Fibroblast of skin of left quadriceps (primary cell): ENCODE measurements at regions not wholly inside any gene's neighbourhood (a gene's known extent, or its start where the extent isn't known, plus 50 kb on each side); places are given as distances from the start of the nearest gene placed in this dataset.
"Not testable (repeated sequence)": the region's sequence is repeated elsewhere in the genome, so short reads cannot be mapped to it uniquely, and the experiment has no call there.

ENCODE experiments used
- DNase-seq, 2 experiments: peaks; one replicate each; pipeline ENCODE4 v3.0.0-alpha.2; 2013; ENCODE audit warnings: low read depth in 2 of 2

GRCh38 chr13:111501596-111502535 lies 181.4 kb downstream of the TEX29 start:
- not testable (repeated sequence) for DNase-seq

DNA sequence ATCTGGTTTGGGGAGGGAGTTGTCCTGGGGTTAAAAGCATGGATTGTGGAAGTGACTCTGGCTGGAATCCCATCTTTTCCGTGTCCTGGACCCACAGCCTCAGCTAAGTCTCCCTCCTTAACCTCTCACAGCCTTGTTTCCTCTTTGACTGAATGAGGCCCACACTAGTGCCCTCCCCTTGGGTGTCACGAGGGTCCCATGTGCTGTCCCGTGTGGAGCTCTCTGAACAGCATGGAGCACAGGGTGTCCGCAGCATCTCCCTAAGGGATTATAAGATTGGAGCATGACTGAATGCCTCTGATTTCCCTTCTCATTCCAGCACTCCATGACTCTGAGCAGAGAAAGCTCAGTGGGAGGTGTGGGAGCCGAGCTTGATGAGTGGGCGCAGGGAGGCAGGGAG lies 182.5 kb downstream of the TEX29 start:
- no peak for DNase-seq

- DNase-seq, result no peak
Observed at GRCh38 chr13:111503376-111503775, 182.9 kb downstream of the TEX29 start.

DNA sequence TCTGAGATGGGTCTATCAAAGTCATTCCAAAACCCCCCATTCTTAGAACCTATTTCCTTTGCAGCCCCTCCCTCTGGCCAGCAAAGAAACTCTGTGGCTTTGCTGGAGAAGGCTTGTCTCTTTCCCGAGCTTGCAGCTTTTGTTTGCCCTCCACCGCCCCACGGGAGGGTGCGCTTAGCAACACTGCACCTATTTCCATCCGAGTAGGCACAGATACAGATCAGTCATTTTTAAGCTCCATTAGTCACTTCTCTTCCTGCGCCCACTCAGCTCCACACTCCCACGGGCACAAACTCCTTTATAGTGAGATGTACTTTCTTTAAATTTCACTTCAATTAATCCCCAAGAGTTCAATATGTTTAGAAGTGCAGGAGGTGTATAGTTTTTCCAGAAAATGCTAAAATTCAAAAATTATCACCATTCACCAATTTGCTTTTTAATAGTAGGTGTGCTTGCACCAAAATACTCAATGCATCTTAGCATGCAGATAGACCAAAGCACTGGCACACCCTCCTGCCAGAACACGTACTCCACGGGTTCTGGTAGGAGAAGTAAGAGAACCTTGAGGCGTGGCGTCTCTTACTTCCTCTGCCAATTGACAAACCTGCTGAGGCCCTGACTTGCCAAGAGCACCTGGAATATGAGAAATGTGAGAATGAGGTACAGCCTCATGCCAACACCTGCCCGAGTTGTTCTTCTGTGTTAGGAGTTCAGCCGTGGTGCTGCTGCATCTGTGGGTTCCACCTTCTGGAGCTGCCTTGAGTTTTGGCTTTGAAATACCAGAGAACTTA lies 183.7 kb downstream of the TEX29 start:
- no peak for DNase-seq

DNA sequence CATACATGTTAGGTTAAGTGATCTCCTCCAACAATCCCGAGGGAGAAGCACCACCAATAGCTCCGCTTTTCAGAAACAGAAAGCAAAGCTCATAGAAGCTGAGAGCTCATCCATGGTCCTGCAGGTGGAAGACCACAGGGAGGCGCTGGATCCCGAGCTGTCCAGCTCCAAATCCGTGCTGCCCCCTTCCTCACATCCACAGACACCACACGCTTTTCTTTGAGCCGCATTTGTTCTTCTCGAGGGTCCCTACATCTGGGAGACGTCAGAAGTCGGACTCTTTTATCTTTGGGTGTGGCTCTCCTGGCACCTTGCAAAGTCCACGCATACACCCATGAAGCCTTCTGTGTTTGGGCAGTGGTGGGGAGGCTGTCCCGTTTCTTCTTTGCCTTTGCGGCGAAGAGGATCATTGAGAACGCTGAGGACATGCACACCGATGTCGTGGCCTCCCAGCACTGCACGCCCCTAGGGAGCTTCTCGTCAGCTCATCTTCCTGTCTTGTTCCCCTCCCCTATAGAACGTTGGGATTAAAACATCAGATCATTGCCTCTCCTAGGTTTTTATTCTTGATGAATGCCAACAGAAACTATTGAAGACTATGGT lies 184.8 kb downstream of the TEX29 start:
- DNase-seq, result no peak

- DNase-seq, result no peak
Observed at GRCh38 chr13:111506125-111506524, 185.7 kb downstream of the TEX29 start.

DNA sequence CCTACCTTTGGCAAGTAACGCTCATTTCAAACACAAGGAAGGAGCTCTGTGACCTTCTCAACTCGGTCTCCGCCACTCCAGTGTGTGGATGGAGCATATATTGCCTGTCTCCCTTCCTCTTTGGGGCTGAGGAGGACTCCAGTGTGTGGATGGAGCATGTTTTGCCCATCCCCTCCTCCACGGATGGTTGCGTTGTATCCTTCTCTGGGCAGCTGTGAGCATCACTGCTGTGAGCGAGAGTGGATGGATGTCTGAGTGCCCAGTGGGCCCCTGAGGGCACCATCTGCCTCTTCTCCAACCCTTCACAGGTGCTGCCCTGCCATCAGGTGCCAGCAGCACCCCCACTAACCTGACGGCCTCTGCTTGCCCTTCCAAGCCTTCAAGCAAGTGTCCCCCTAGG lies 186.2 kb downstream of the TEX29 start:
- DNase-seq, result no peak

DNA sequence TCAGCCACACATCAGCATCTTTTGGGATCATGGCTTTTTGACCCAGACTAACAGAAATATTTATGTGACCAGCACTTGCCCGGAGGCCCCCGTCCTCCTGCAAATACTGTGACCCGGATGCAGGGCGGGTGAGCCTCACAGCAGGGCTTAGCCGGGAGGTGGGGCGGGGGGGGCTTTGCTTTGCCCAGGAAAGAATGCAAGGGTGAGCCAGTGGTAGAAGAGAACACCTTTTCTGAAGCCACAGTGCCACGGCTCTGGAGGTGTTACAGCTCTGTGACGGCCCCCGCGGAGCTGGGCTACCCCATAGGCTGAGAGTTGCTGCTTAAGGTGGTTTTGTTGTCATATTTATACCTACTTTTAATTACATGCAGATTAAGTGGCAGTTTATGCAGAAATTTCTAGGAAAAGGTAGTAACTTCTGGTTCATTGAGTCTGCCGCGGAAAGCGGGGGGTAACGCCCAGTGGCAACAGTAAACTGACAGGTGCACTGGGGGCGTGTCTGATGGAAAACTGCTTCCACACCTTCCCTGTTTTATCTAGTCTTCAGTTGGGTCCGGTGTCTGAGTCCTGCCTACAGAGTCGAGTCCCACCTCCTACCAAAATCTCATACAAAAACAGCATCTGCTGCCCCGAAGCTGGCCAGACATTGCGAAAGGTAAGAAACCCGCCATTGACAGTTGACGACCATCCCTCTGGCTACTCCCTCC lies 187.9 kb downstream of the TEX29 start:
- no peak for DNase-seq

GRCh38 chr13:111508902-111509509 lies 188.6 kb downstream of the TEX29 start:
- no peak for DNase-seq

GRCh38 chr13:111510502-111511218 lies 190.2 kb downstream of the TEX29 start:
- DNase-seq, result no peak

GRCh38 chr13:111511219-111511732 lies 190.8 kb downstream of the TEX29 start:
- no peak for DNase-seq

GRCh38 chr13:111511805-111512504 lies 191.5 kb downstream of the TEX29 start:
- no peak for DNase-seq

GRCh38 chr13:111512707-111513106 lies 192.3 kb downstream of the TEX29 start:
- no peak for DNase-seq

GRCh38 chr13:111513766-111514609 lies 193.5 kb downstream of the TEX29 start:
- DNase-seq, result no peak

DNA sequence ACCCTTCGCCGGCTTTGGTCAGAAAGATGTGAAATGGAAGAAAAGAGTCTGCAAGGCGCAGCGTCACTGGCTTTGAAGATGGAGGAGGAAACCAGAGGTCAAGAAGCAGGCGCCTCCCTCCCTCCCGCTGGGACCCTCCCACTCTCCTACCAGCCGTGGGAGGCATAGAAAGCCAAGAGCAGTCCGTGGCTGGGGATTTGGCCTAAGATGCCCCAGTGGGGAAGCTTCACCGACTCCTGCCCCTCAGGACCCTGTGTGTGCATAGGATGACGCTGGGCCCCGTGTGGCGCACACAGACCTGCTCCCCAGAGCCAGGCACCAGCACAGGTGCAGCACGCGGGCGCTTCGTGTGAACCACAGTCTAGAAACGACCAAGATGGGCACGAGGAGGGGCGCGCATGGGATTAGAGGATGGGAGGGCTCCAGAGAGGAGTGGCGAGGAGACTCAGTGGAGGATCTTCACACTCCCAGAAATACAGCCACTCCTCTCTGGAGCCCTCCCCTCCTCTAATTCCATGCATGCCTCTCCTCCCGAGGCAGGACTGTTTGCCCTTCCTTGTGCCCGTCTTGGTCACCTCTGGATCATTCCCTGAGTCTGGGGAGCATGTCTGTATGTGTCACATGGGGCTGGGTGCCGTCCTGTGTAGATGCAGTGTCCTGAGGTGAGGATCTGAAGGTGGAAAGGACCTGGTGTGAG lies 194.3 kb downstream of the TEX29 start:
- no peak for DNase-seq

DNA sequence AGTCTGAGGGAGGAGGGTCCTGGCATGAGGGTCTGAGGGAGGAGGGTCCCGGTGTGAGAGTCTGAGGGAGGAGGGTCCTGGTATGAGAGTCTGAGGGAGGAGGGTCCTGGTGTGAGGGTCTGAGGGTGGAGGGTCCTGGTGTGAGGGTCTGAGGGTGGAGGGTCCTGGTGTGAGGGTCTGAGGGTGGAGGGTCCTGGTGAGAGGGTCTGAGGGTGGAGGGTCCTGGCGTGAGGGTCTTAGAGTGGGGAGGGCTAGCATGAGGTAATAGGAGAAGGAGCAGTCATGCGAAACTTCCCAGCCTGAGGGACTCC lies 194.8 kb downstream of the TEX29 start:
- DNase-seq, result no peak

GRCh38 chr13:111515635-111516034 lies 195.2 kb downstream of the TEX29 start:
- DNase-seq, result no peak
